HCT116 (cell line): ENCODE measurements at regions not wholly inside any gene's neighbourhood (a gene's known extent, or its start where the extent isn't known, plus 50 kb on each side); places are given as distances from the start of the nearest gene placed in this dataset.

Experiments
- ATAC-seq: fragments of 200-7000 bp; cut with Tn5 transposase; 2 replicates; pipeline ENCODE4 v1.9.1; 2020; ENCODE audit warnings: mild to moderate bottlenecking, moderate library complexity
- BruUV-seq: library from RNA; stranded (reverse); fragments of 400-500 nt; replicated peaks from 2 replicates; lab custom pipeline; 2021; lab: Mats Ljungman, UMichigan
- CTCF ChIA-PET: fragments of 300-600 bp; sonication (Branson Sonifier 250); formaldehyde crosslinking; loops from one replicate; lab custom pipeline; 2021; ENCODE audit warnings: antibody characterized with exemption; lab: Charles Lee
- POLR2A ChIA-PET: fragments of 300-600, 350-600 bp; sonication (Branson Sonifier 250); formaldehyde crosslinking; loops from one replicate; lab custom pipeline; 2021; ENCODE audit warnings: antibody characterized with exemption; lab: Charles Lee
- RAD21 ChIA-PET, 2 experiments: fragments of 300-600 bp; sonication (Branson Sonifier 250); formaldehyde crosslinking; loops; one replicate each; lab custom pipeline; 2023; ENCODE audit warnings: low total read pairs in 2 of 2; ENCODE audit not compliant: uncharacterized antibody in 2 of 2, unreplicated experiment in 2 of 2, low non-redundant PET in 1 of 2; lab: Charles Lee
- DNase-seq: peaks from one replicate; pipeline ENCODE4 v3.0.0-alpha.2; 2010; ENCODE audit warnings: low read depth, low spot score
- H2AFZ ChIP-seq: fragments of 200-600 bp; shearing (Covaris generic), sonication (generic); 2 replicates; pipeline ENCODE4 v1.6.1; 2017; ENCODE audit warnings: low read depth, mixed run types, mixed read lengths, antibody characterized with exemption, low read length; ENCODE audit not compliant: poor library complexity, severe bottlenecking
- H3K27ac ChIP-seq: 2 replicates; pipeline ENCODE4 v1.5.1; 2012; ENCODE audit warnings: low read depth, low read length
- H3K27me3 ChIP-seq: fragments of 200-600 bp; sonication (generic); 2 replicates; pipeline ENCODE4 v1.6.1; 2016; ENCODE audit warnings: mixed run types, low read length, mixed read lengths; ENCODE audit not compliant: insufficient read depth
- H3K36me3 ChIP-seq, 2 experiments: fragments of 200-500 bp in 1 of 2; fragments of 200-600 bp in 1 of 2; sonication (Bioruptor generic) in 1 of 2; sonication (generic) in 1 of 2; 2 replicates each; pipeline versions ENCODE4 v1.5.1 to v1.6.1; 2014 to 2016; ENCODE audit warnings: low read length in 2 of 2, inconsistent platforms in 1 of 2, mixed read lengths in 1 of 2, mixed run types in 1 of 2; ENCODE audit not compliant: insufficient read depth in 2 of 2, control insufficient read depth in 1 of 2
- H3K4me1 ChIP-seq, 2 experiments: fragments of 200-600 bp in 1 of 2; sonication (generic) in 1 of 2; 2 replicates each; pipeline versions ENCODE4 v1.5.1 to v1.6.1; 2012 to 2017; ENCODE audit warnings: low read length in 2 of 2, inconsistent platforms in 1 of 2, mild to moderate bottlenecking in 1 of 2, mixed read lengths in 1 of 2, mixed run types in 1 of 2, moderate library complexity in 1 of 2; ENCODE audit not compliant: insufficient read depth in 2 of 2, control insufficient read depth in 1 of 2
- H3K4me2 ChIP-seq: fragments of 200-600 bp; sonication (generic); 2 replicates; pipeline ENCODE4 v1.6.1; 2017; ENCODE audit warnings: mixed run types, low read length, mixed read lengths
- H3K4me3 ChIP-seq, 2 experiments: fragments of 200-600 bp in 1 of 2; sonication (generic) in 1 of 2; replicated peaks in 1 of 2; 2 replicates each; pipeline ENCODE4 v1.5.1; 2011 to 2016; ENCODE audit warnings: low read length in 2 of 2, control low read depth in 1 of 2, low read depth in 1 of 2, mild to moderate bottlenecking in 1 of 2, mixed read lengths in 1 of 2, mixed run types in 1 of 2
- H3K79me2 ChIP-seq: fragments of 200-600 bp; sonication (generic); 2 replicates; pipeline ENCODE4 v1.6.1; 2017; ENCODE audit warnings: mild to moderate bottlenecking, mixed run types, low read length, moderate library complexity, mixed read lengths; ENCODE audit not compliant: insufficient read depth
- H3K9ac ChIP-seq: fragments of 200-600 bp; sonication (generic); 2 replicates; pipeline ENCODE4 v1.6.1; 2016; ENCODE audit warnings: low read length, mixed read lengths
- H3K9me2 ChIP-seq: fragments of 200-600 bp; sonication (generic), shearing (Covaris generic); 2 replicates; pipeline ENCODE4 v1.6.1; 2017; ENCODE audit warnings: mixed run types, mild to moderate bottlenecking, moderate library complexity; ENCODE audit not compliant: insufficient read depth
- H3K9me3 ChIP-seq, 2 experiments: fragments of 200-500 bp in 1 of 2; fragments of 200-600 bp in 1 of 2; sonication (Bioruptor generic) in 1 of 2; sonication (generic) in 1 of 2; 2 replicates each; pipeline ENCODE4 v1.6.1; 2014 to 2017; ENCODE audit warnings: low read length in 2 of 2, mixed read lengths in 2 of 2, inconsistent platforms in 1 of 2, low read depth in 1 of 2, mild to moderate bottlenecking in 1 of 2, mixed run types in 1 of 2, moderate library complexity in 1 of 2; ENCODE audit not compliant: control insufficient read depth in 1 of 2, insufficient read depth in 1 of 2
- H4K20me1 ChIP-seq: fragments of 200-600 bp; sonication (generic), shearing (Covaris generic); 2 replicates; pipeline ENCODE4 v1.6.1; 2017; ENCODE audit warnings: mixed run types, mild to moderate bottlenecking, moderate library complexity; ENCODE audit not compliant: insufficient read depth
- CEBPB ChIP-seq: IDR thresholded peaks from 2 replicates; pipeline ENCODE4 v1.6.1; 2012; ENCODE audit warnings: low read depth
- CTCF ChIP-seq, 3 experiments: fragments of 200-600 bp in 1 of 3; sonication (generic) in 1 of 3; IDR thresholded peaks in 2 of 3; conservative IDR thresholded peaks in 1 of 3; 2 replicates each; pipeline ENCODE4 v1.5.1; 2012 to 2017; ENCODE audit warnings: low read depth in 2 of 3, low read length in 2 of 3, antibody characterized with exemption in 1 of 3, borderline replicate concordance in 1 of 3, control low read depth in 1 of 3, mild to moderate bottlenecking in 1 of 3, mixed read lengths in 1 of 3, mixed run types in 1 of 3, moderate library complexity in 1 of 3; ENCODE audit not compliant: insufficient read depth in 1 of 3
- EZH2 ChIP-seq: fragments of 200-600 bp; sonication (generic); IDR thresholded peaks from 2 replicates; pipeline ENCODE4 v1.6.1; 2017; ENCODE audit warnings: antibody characterized with exemption, mixed run types
- POLR2AphosphoS5 ChIP-seq: IDR thresholded peaks from 2 replicates; pipeline ENCODE4 v1.6.1; 2011; ENCODE audit warnings: mild to moderate bottlenecking, low read depth, low read length, moderate library complexity
- SP1 ChIP-seq: IDR thresholded peaks from 2 replicates; pipeline ENCODE4 v1.6.1; 2012; ENCODE audit warnings: low read depth
- TCF7L2 ChIP-seq: IDR thresholded peaks from 2 replicates; pipeline ENCODE4 v1.7.0; 2011; ENCODE audit warnings: borderline replicate concordance, inconsistent platforms; ENCODE audit not compliant: insufficient read depth, insufficient read length; ENCODE audit errors: extremely low read depth
- YY1 ChIP-seq: IDR thresholded peaks from 2 replicates; pipeline ENCODE4 v1.6.1; 2011; ENCODE audit warnings: low read length, low read depth, moderate library complexity, mild to moderate bottlenecking; ENCODE audit not compliant: insufficient replicate concordance; ENCODE audit errors: extremely low read depth
- intact Hi-C: fragments of 100-400 bp; cut with micrococcal nuclease; formaldehyde crosslinking; loops from 2 replicates; pipeline ENCODE4 v1.10.0; 2022
- TF ChIP-seq, protein P1 (sequence below): IDR thresholded peaks from 2 replicates; pipeline ENCODE4 v1.6.1; 2012

DNA sequence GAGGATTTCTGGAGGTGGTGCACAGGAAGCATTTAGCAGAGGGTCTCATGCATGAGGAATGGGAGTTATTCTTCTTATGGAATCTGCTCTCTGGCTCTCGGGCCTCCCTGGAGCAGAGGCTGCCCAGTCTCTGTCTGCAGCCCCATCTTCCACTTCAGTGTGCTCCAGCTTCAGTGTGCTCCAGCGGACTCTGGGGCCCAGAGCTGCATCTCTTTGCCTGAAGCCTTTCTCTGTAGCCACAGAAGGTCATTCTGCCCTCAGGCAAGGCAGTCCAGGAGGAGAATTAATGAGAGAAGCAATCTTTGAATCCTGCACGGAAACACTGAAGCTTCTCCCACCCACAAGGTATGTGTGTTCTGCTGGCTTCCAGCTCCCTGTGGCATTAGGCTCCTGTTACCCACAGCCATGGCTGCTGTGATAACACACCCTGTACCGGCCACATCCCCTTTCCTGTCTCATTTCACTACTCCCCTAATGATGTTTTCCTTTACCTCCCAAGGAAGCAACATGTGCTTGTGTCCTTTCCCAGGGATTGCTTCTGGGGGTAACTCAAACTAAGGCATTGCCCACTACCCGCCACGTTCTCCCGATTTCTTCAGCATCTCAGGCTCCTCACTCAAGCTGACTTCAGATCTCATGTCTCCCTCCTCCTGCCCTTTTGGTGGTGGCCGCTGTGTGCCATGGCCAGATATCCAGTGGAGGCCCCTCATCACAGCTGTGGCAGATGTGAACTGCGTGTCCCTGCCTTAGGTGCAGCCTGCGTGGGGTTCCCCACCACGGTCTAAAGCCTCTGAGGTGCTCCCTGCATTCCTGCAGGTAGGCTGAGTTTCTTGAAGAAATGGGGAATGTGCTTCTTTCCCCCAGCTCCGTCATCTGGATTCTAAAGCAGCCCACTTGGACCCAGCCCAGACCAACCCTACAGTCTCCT is 181.2 kb upstream of the GALNT2 start:
- no TSS peak for BruUV-seq
- H3K27me3 ChIP-seq, result peaks cover 43% of the 10 kb centered on the region; the same call in 1 of the 2 replicates
- ChIA-PET CTCF (no interaction called here), RAD21 (no interaction called here), POLR2A (no interaction called here)
- H3K79me2 ChIP-seq, result no peaks in the 10 kb centered on the region
- H3K4me2 ChIP-seq, result no peak overlapping the region
- H3K27ac ChIP-seq, result no peak overlapping the region
- no peaks in the 10 kb centered on the region for H4K20me1 ChIP-seq
- no peaks in the 10 kb centered on the region for H3K9me2 ChIP-seq
- H3K9ac ChIP-seq, result no peak overlapping the region
- TF ChIP-seq YY1, result no peak
- no peak for TF ChIP-seq CTCF (IDR thresholded peaks at IDR 0.05 in 2 of 3, conservative IDR thresholded peaks at IDR 0.05 in 1 of 3; ENCODE audit: borderline replicate concordance in 1 of 3, insufficient read depth in 1 of 3, low read depth in 2 of 3, low read length in 2 of 3)
- TF ChIP-seq POLR2AphosphoS5, result no peak
- TF ChIP-seq EZH2, result no peak
- TF ChIP-seq SP1, result no peak
- no peak for TF ChIP-seq CEBPB
- TF ChIP-seq, protein P1, sequence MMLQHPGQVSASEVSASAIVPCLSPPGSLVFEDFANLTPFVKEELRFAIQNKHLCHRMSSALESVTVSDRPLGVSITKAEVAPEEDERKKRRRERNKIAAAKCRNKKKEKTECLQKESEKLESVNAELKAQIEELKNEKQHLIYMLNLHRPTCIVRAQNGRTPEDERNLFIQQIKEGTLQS, result no peak
- no peak for TF ChIP-seq TCF7L2
- TF ChIP-seq, all 23 proteins: peak for 0
- DNase-seq (no peak), ATAC-seq (no peak)
- H3K4me3 ChIP-seq, result no peak overlapping the region
- no peak overlapping the region for H2AFZ ChIP-seq
- H3K36me3 ChIP-seq, result no peaks in the 10 kb centered on the region
- H3K9me3 ChIP-seq, result no peaks in the 10 kb centered on the region
- intact Hi-C loops, result no loop called here
- H3K4me1 ChIP-seq, result no peaks in the 10 kb centered on the region
